ENCODE measurements at regions not wholly inside any gene's neighbourhood (a gene's known extent, or its start where the extent isn't known, plus 50 kb on each side); places are given as distances from the start of the nearest gene placed in this dataset.

DNA sequence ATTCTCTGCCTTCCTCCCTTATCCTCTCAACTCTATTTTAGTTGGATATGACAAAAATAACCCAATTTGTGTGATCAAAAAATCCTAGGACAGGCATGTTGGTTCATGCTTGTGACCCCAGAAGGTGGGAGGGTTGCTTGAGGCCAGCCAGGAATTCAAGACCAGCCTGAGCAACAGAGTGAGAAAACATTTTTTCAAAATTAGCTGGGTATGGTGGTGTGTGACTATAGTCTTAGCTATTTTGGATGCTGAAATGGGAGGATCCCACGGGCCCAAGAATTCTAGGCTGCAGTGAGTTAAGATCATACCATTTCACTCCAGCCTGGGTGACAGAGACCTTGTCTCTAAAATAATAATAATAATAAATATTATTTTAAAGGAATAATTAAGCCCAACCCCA is 1383.1 kb upstream of the ADGRL2 start:
- H3K36me3 ChIP-seq (ENCODE audit: control insufficient read depth, insufficient read depth, low read length) = no peaks in the 10 kb centered on the region
- H3K4me3 ChIP-seq (ENCODE audit: low read length) = no peak overlapping the region
- TF ChIP-seq, protein P1, sequence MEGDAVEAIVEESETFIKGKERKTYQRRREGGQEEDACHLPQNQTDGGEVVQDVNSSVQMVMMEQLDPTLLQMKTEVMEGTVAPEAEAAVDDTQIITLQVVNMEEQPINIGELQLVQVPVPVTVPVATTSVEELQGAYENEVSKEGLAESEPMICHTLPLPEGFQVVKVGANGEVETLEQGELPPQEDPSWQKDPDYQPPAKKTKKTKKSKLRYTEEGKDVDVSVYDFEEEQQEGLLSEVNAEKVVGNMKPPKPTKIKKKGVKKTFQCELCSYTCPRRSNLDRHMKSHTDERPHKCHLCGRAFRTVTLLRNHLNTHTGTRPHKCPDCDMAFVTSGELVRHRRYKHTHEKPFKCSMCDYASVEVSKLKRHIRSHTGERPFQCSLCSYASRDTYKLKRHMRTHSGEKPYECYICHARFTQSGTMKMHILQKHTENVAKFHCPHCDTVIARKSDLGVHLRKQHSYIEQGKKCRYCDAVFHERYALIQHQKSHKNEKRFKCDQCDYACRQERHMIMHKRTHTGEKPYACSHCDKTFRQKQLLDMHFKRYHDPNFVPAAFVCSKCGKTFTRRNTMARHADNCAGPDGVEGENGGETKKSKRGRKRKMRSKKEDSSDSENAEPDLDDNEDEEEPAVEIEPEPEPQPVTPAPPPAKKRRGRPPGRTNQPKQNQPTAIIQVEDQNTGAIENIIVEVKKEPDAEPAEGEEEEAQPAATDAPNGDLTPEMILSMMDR (conservative IDR thresholded peaks at IDR 0.05) = no peak
- 100% methylated on average over 1 of the region's 1 CpG; no CpG with 5 or more reads in 1 of the 2 experiments for WGBS, 2 experiments (ENCODE audit: insufficient coverage in 1 of 2, insufficient read length in 1 of 2)
- Mint-ChIP-seq H3K36me3 (ENCODE audit: low read depth) (no peaks in the 10 kb centered on the region), H3K27me3 (ENCODE audit: insufficient read depth) (no peaks in the 10 kb centered on the region), H3K4me1 (no peaks in the 10 kb centered on the region), H3K4me3 (no peak overlapping the region), H3K27ac (no peak overlapping the region), H3K9me3 (no peaks in the 10 kb centered on the region)
- H3K27me3 ChIP-seq (ENCODE audit: control insufficient read depth, insufficient read depth, low read length, poor library complexity, severe bottlenecking) = no peaks in the 10 kb centered on the region
- DNase-seq = no peak
- no peaks in the 10 kb centered on the region for H3K4me1 ChIP-seq (ENCODE audit: control insufficient read depth, insufficient read depth, low read length)
- no peaks in the 10 kb centered on the region for H3K9me3 ChIP-seq (ENCODE audit: control insufficient read depth, low read length)
- no peak overlapping the region for H3K9ac ChIP-seq (ENCODE audit: extremely low read depth, low read length, poor library complexity, severe bottlenecking)
- H3K27ac ChIP-seq (ENCODE audit: low read depth, low read length) = no peak overlapping the region

DNA sequence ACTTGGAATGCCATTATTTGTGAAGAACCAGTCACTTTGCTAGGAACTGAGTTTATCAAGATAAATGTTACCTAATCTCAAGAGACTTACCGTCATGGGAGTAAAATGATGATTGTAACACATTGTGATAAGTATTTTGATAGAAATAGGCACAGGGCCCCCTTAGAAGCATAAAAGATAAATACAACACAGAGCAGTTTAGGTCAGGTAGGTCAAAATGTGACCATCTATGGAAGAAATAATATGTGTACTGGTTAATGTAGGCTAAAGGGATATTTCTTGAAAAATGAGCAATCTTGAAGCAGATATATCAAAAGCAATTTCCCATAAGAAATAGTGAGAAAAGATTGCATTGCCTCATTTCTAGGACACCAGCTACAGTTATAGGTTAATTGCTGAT is 1386.8 kb upstream of the ADGRL2 start:
- no peak for DNase-seq
- no peak overlapping the region for H3K9ac ChIP-seq (ENCODE audit: extremely low read depth, low read length, poor library complexity, severe bottlenecking)
- Mint-ChIP-seq H3K4me3 (no peak overlapping the region), H3K36me3 (ENCODE audit: low read depth) (no peaks in the 10 kb centered on the region), H3K9me3 (peaks cover 3% of the 10 kb centered on the region), H3K4me1 (no peaks in the 10 kb centered on the region), H3K27ac (no peak overlapping the region), H3K27me3 (ENCODE audit: insufficient read depth) (no peaks in the 10 kb centered on the region)
- no peaks in the 10 kb centered on the region for H3K4me1 ChIP-seq (ENCODE audit: control insufficient read depth, insufficient read depth, low read length)
- H3K4me3 ChIP-seq (ENCODE audit: low read length) = no peak overlapping the region
- no peaks in the 10 kb centered on the region for H3K9me3 ChIP-seq (ENCODE audit: control insufficient read depth, low read length)
- H3K36me3 ChIP-seq (ENCODE audit: control insufficient read depth, insufficient read depth, low read length) = no peaks in the 10 kb centered on the region
- TF ChIP-seq, protein P1 (conservative IDR thresholded peaks at IDR 0.05) = no peak
- no peaks in the 10 kb centered on the region for H3K27me3 ChIP-seq (ENCODE audit: control insufficient read depth, insufficient read depth, low read length, poor library complexity, severe bottlenecking)
- H3K27ac ChIP-seq (ENCODE audit: low read depth, low read length) = no peak overlapping the region
- WGBS, 2 experiments (ENCODE audit: insufficient coverage in 1 of 2, insufficient read length in 1 of 2) = 100% methylated on average over 1 of the region's 1 CpG

DNA sequence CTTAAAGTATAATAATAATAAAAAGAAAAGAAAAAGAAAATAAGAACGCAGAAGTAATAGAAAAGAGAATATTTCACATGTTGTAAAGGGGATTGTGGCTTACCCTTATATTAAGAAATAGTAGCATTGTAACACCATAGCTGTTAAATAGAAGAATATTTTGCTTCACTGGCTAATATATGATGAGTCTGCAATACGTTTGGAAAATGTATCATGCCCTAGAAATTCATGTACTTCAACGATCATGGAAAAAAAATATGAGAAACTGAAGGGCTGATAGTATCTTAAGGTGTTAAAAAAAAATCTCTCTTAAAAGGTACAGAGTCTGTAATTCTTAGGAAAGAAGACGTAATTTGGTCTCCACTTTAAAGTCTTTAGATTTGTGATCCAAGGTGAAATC is 1390.5 kb upstream of the ADGRL2 start:
- no peak overlapping the region for H3K4me3 ChIP-seq (ENCODE audit: low read length)
- Mint-ChIP-seq H3K4me1 (no peaks in the 10 kb centered on the region), H3K27ac (no peak overlapping the region), H3K9me3 (peaks cover 3% of the 10 kb centered on the region), H3K27me3 (ENCODE audit: insufficient read depth) (no peaks in the 10 kb centered on the region), H3K4me3 (no peak overlapping the region), H3K36me3 (ENCODE audit: low read depth) (no peaks in the 10 kb centered on the region)
- H3K27me3 ChIP-seq (ENCODE audit: control insufficient read depth, insufficient read depth, low read length, poor library complexity, severe bottlenecking) = no peaks in the 10 kb centered on the region
- no peak for DNase-seq
- no peaks in the 10 kb centered on the region for H3K36me3 ChIP-seq (ENCODE audit: control insufficient read depth, insufficient read depth, low read length)
- TF ChIP-seq, protein P1 (conservative IDR thresholded peaks at IDR 0.05) = no peak
- 90 to 92% methylated on average over 1 to 4 of the region's 4 CpGs for WGBS, 2 experiments (ENCODE audit: insufficient coverage in 1 of 2, insufficient read length in 1 of 2)
- H3K4me1 ChIP-seq (ENCODE audit: control insufficient read depth, insufficient read depth, low read length) = no peaks in the 10 kb centered on the region
- no peak overlapping the region for H3K27ac ChIP-seq (ENCODE audit: low read depth, low read length)
- no peaks in the 10 kb centered on the region for H3K9me3 ChIP-seq (ENCODE audit: control insufficient read depth, low read length)
- H3K9ac ChIP-seq (ENCODE audit: extremely low read depth, low read length, poor library complexity, severe bottlenecking) = no peak overlapping the region

Measured in endodermal cell (in vitro differentiated cells).